Colonic mucosa (tissue), 4 donors: ENCODE measurements at regions not wholly inside any gene's neighbourhood (a gene's known extent, or its start where the extent isn't known, plus 50 kb on each side); places are given as distances from the start of the nearest gene placed in this dataset.

ENCODE experiments used
- DNase-seq: peaks from one replicate; pipeline ENCODE4 v3.0.0-alpha.2; 2020
- H3K27ac ChIP-seq: fragments of 200-600 bp; one replicate; pipeline ENCODE4 v1.8.0; 2021
- H3K27me3 ChIP-seq: fragments of 200-600 bp; one replicate; pipeline ENCODE4 v1.8.0; 2021
- H3K36me3 ChIP-seq: fragments of 200-600 bp; one replicate; pipeline ENCODE4 v1.8.0; 2021
- H3K4me1 ChIP-seq: fragments of 200-600 bp; one replicate; pipeline ENCODE4 v1.8.0; 2021; ENCODE audit warnings: mild to moderate bottlenecking
- H3K4me3 ChIP-seq: fragments of 200-600 bp; one replicate; pipeline ENCODE4 v1.8.0; 2021
- H3K9ac ChIP-seq, 2 donors: one replicate each; pipeline ENCODE4 v1.7.0; 2013; ENCODE audit warnings: control low read depth in 2 of 2, low read depth in 2 of 2, low read length in 2 of 2
- H3K9me3 ChIP-seq: fragments of 200-600 bp; one replicate; pipeline ENCODE4 v1.8.0; 2021
- CTCF ChIP-seq: fragments of 200-600 bp; IDR thresholded peaks from one replicate; pipeline ENCODE4 v1.8.0; 2022; ENCODE audit warnings: antibody characterized with exemption, mild to moderate bottlenecking
- intact Hi-C: fragments of 100-400 bp; cut with DNase I; formaldehyde crosslinking; loops from one replicate; pipeline ENCODE4 v1.14.1; 2022
- donor health status: healthy.
- donor health status: DM: no; HTN: no; CAD: no.
- donor health status: DM: no; HTN: no; CAD: no.

GRCh38 chr11:116454020-116454645 is 318.7 kb downstream of the BUD13 start:
- Histone ChIP-seq H3K36me3 (no peaks in the 10 kb centered on the region), H3K4me1 (peaks cover 7% of the 10 kb centered on the region), H3K27me3 (no peaks in the 10 kb centered on the region), H3K9ac (no peak overlapping the region), H3K4me3 (no peak overlapping the region), H3K27ac (no peak overlapping the region), H3K9me3 (no peaks in the 10 kb centered on the region)
- peak; percentile 69 for DNase-seq
- peak; percentile 64 for TF ChIP-seq CTCF
- intact Hi-C loops, result loop anchor here (2.0 to 10.0 kb wide), 2 partner anchors 43 to 231 kb away; no protein-coding TSS in a partner anchor

- Histone ChIP-seq H3K9me3 (no peaks in the 10 kb centered on the region), H3K27ac (no peak overlapping the region), H3K9ac (no peak overlapping the region), H3K36me3 (no peaks in the 10 kb centered on the region), H3K27me3 (no peaks in the 10 kb centered on the region), H3K4me1 (no peaks in the 10 kb centered on the region), H3K4me3 (no peak overlapping the region)
- DNase-seq, result no peak
- TF ChIP-seq CTCF, result no peak
- intact Hi-C loops, result loop anchor here (10.0 kb wide), 1 partner anchor 232 kb away; no protein-coding TSS in a partner anchor
These were observed 320.3 kb downstream of the BUD13 start for GRCh38 chr11:116452461-116452860.

GRCh38 chr11:116449522-116449921 is 323.3 kb downstream of the BUD13 start:
- no peak for DNase-seq
- no peaks in the 10 kb centered on the region for H3K36me3 ChIP-seq
- H3K4me3 ChIP-seq, result no peak overlapping the region
- TF ChIP-seq CTCF, result no peak
- no peaks in the 10 kb centered on the region for H3K4me1 ChIP-seq
- H3K27ac ChIP-seq, result no peak overlapping the region
- H3K9ac ChIP-seq, result no peak overlapping the region
- no peaks in the 10 kb centered on the region for H3K9me3 ChIP-seq
- no peaks in the 10 kb centered on the region for H3K27me3 ChIP-seq
- intact Hi-C loops, result no loop called here

- no peaks in the 10 kb centered on the region for H3K9me3 ChIP-seq
- H3K36me3 ChIP-seq, result no peaks in the 10 kb centered on the region
- TF ChIP-seq CTCF, result no peak
- intact Hi-C loops, result no loop called here
- H3K27ac ChIP-seq, result no peak overlapping the region
- H3K4me1 ChIP-seq, result no peaks in the 10 kb centered on the region
- DNase-seq, result no peak
- H3K9ac ChIP-seq, result no peak overlapping the region
- no peaks in the 10 kb centered on the region for H3K27me3 ChIP-seq
- no peak overlapping the region for H3K4me3 ChIP-seq
These were observed 326.5 kb downstream of the BUD13 start for GRCh38 chr11:116446048-116446941.

- no peaks in the 10 kb centered on the region for H3K9me3 ChIP-seq
- no peaks in the 10 kb centered on the region for H3K36me3 ChIP-seq
- TF ChIP-seq CTCF, result no peak
- H3K4me3 ChIP-seq, result no peak overlapping the region
- H3K27ac ChIP-seq, result no peak overlapping the region
- DNase-seq, result no peak
- intact Hi-C loops, result no loop called here
- H3K27me3 ChIP-seq, result no peaks in the 10 kb centered on the region
- H3K4me1 ChIP-seq, result no peaks in the 10 kb centered on the region
- H3K9ac ChIP-seq, result no peak overlapping the region
These were observed 327.4 kb downstream of the BUD13 start for GRCh38 chr11:116445108-116446047.
